MM.1S (cell line): ENCODE measurements at regions not wholly inside any gene's neighbourhood (a gene's known extent, or its start where the extent isn't known, plus 50 kb on each side); places are given as distances from the start of the nearest gene placed in this dataset.

Source experiments
- DNase-seq: peaks from one replicate; pipeline ENCODE4 v3.0.0-alpha.2; 2015
- H2AFZ ChIP-seq: fragments of 300-600 bp; sonication (generic); 2 replicates; pipeline ENCODE4 v1.6.0; 2016; ENCODE audit warnings: antibody characterized with exemption, low read length
- H3F3A ChIP-seq: fragments of 300-600 bp; sonication (generic); 2 replicates; pipeline ENCODE4 v1.6.1; 2016; ENCODE audit warnings: mild to moderate bottlenecking, antibody characterized with exemption, low read length, moderate library complexity, mixed read lengths; ENCODE audit not compliant: insufficient read depth
- H3K27ac ChIP-seq: fragments of 300-600 bp; sonication (generic); 2 replicates; pipeline ENCODE4 v1.5.1; 2016; ENCODE audit warnings: mild to moderate bottlenecking, low read length
- H3K27me3 ChIP-seq: fragments of 300-600 bp; sonication (generic); replicated peaks from 2 replicates; pipeline ENCODE4 v1.6.0; 2016; ENCODE audit warnings: low read length; ENCODE audit not compliant: insufficient read depth
- H3K36me3 ChIP-seq: fragments of 300-600 bp; sonication (generic); replicated peaks from 2 replicates; pipeline ENCODE4 v1.6.1; 2016; ENCODE audit warnings: mild to moderate bottlenecking, low read length, mixed read lengths; ENCODE audit not compliant: insufficient read depth
- H3K4me1 ChIP-seq: fragments of 300-600 bp; sonication (generic); 2 replicates; pipeline ENCODE4 v1.6.1; 2016; ENCODE audit warnings: low read length, mixed read lengths
- H3K4me2 ChIP-seq: fragments of 300-600 bp; sonication (generic); 2 replicates; pipeline ENCODE4 v1.6.0; 2016; ENCODE audit warnings: low read depth, low read length
- H3K4me3 ChIP-seq: fragments of 300-600 bp; sonication (generic); 2 replicates; pipeline ENCODE4 v1.5.1; 2016; ENCODE audit warnings: low read length, mixed read lengths
- H3K79me2 ChIP-seq: fragments of 300-600 bp; sonication (generic); 2 replicates; pipeline ENCODE4 v1.6.1; 2016; ENCODE audit warnings: mixed run types, low read length, mixed read lengths
- H3K9ac ChIP-seq: fragments of 300-600 bp; sonication (generic); 2 replicates; pipeline ENCODE4 v1.6.1; 2016; ENCODE audit warnings: low read length, mixed read lengths
- H3K9me2 ChIP-seq: fragments of 300-600 bp; sonication (generic); replicated peaks from 2 replicates; pipeline ENCODE4 v1.6.1; 2016; ENCODE audit warnings: mild to moderate bottlenecking, low read length, mixed read lengths; ENCODE audit not compliant: insufficient read depth
- H3K9me3 ChIP-seq: fragments of 300-600 bp; sonication (generic); replicated peaks from 2 replicates; pipeline ENCODE4 v1.6.1; 2016; ENCODE audit warnings: mild to moderate bottlenecking, low read length, mixed read lengths; ENCODE audit not compliant: insufficient read depth
- H4K20me1 ChIP-seq: fragments of 300-600 bp; sonication (generic); 2 replicates; pipeline ENCODE4 v1.6.1; 2016; ENCODE audit warnings: mild to moderate bottlenecking, low read length, moderate library complexity, mixed read lengths; ENCODE audit not compliant: insufficient read depth
- CTCF ChIP-seq: fragments of 300-600 bp; sonication (generic); IDR thresholded peaks from 2 replicates; pipeline ENCODE4 v1.5.1; 2016; ENCODE audit warnings: antibody characterized with exemption, low read length, mixed read lengths
- EZH2 ChIP-seq: fragments of 300-600 bp; sonication (generic); optimal IDR thresholded peaks from 2 replicates; pipeline ENCODE3; 2017; ENCODE audit warnings: low read depth, mild to moderate bottlenecking, antibody characterized with exemption, low read length, mixed read lengths
- EZH2phosphoT487 ChIP-seq: fragments of 300-600 bp; sonication (generic); IDR thresholded peaks from 2 replicates; pipeline ENCODE4 v1.6.1; 2018; ENCODE audit warnings: antibody characterized with exemption, low read length

- no peaks in the 10 kb centered on the region for H3K36me3 ChIP-seq
- H3K4me2 ChIP-seq: peak overlapping the region; percentile 55
- peak overlapping the region; percentile 46 for H2AFZ ChIP-seq
- no peak for DNase-seq
- H3K4me1 ChIP-seq: peaks cover 14% of the 10 kb centered on the region
- peak overlapping the region; percentile 53; the same call in 1 of the 2 replicates for H3K27ac ChIP-seq
- H3K9me3 ChIP-seq: no peaks in the 10 kb centered on the region
- H3K9ac ChIP-seq: peak overlapping the region; percentile 13; the same call in 1 of the 2 replicates
- no peaks in the 10 kb centered on the region for H3K27me3 ChIP-seq
- H4K20me1 ChIP-seq: no peaks in the 10 kb centered on the region
- no peaks in the 10 kb centered on the region for H3K79me2 ChIP-seq
- TF ChIP-seq EZH2phosphoT487 (no peak), CTCF (no peak), EZH2 (no peak)
- H3K4me3 ChIP-seq: no peak overlapping the region
- H3F3A ChIP-seq: no peaks in the 10 kb centered on the region
- no peaks in the 10 kb centered on the region for H3K9me2 ChIP-seq
These were observed 67.8 kb upstream of the ARHGEF7 start for GRCh38 chr13:111047326-111047725.

- Histone ChIP-seq H4K20me1 (no peaks in the 10 kb centered on the region), H3K79me2 (no peaks in the 10 kb centered on the region), H3K4me2 (peak overlapping the region; percentile 55), H3K9me2 (no peaks in the 10 kb centered on the region), H2AFZ (peak overlapping the region; percentile 46), H3K9ac (no peak overlapping the region), H3K27ac (peak overlapping the region; percentile 53; the same call in 1 of the 2 replicates), H3K36me3 (no peaks in the 10 kb centered on the region), H3F3A (no peaks in the 10 kb centered on the region), H3K27me3 (no peaks in the 10 kb centered on the region), H3K4me1 (peaks cover 14% of the 10 kb centered on the region), H3K4me3 (no peak overlapping the region), H3K9me3 (no peaks in the 10 kb centered on the region)
- DNase-seq: peak; percentile 77
- TF ChIP-seq EZH2: no peak
- TF ChIP-seq CTCF: peak; percentile 52
- TF ChIP-seq EZH2phosphoT487: no peak
These were observed 68.4 kb upstream of the ARHGEF7 start for GRCh38 chr13:111046590-111047141.

- no peaks in the 10 kb centered on the region for H4K20me1 ChIP-seq
- DNase-seq: no peak
- no peak overlapping the region for H2AFZ ChIP-seq
- H3K9ac ChIP-seq: no peak overlapping the region
- no peak overlapping the region for H3K4me2 ChIP-seq
- H3K4me1 ChIP-seq: peaks cover 14% of the 10 kb centered on the region
- H3K9me2 ChIP-seq: no peaks in the 10 kb centered on the region
- no peak overlapping the region for H3K27ac ChIP-seq
- no peaks in the 10 kb centered on the region for H3K27me3 ChIP-seq
- no peaks in the 10 kb centered on the region for H3K79me2 ChIP-seq
- H3K4me3 ChIP-seq: no peak overlapping the region
- H3F3A ChIP-seq: no peaks in the 10 kb centered on the region
- TF ChIP-seq CTCF: no peak
- no peaks in the 10 kb centered on the region for H3K36me3 ChIP-seq
- H3K9me3 ChIP-seq: no peaks in the 10 kb centered on the region
These were observed 69.9 kb upstream of the ARHGEF7 start for GRCh38 chr13:111045170-111045569.
